ENCODE measurements at regions not wholly inside any gene's neighbourhood (a gene's known extent, or its start where the extent isn't known, plus 50 kb on each side); places are given as distances from the start of the nearest gene placed in this dataset.
"Not testable (repeated sequence)": the region's sequence is repeated elsewhere in the genome, so short reads cannot be mapped to it uniquely, and the experiment has no call there.

DNA sequence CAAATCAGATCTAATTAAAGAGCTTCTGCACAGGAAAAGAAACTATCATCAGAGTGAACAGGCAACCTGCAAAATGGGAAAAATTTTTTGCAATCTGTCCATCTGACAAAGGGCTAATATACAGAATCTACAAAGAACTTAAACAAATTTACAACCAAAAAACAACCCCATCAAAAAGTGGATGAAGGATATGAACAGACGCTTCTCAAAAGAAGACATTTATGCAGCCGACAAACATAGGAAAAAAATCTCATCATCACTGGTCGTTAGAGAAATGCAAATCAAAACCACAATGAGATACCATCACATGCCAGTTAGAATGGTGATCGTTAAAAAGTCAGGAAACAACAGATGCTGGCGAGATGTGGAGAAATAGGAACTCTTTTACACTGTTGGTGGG lies 169.9 kb upstream of the ZNF608 start:
- not testable (repeated sequence) for H3K27me3 Mint-ChIP-seq; ATAC-seq (ENCODE audit: low read depth in 2 of 2); H3K4me1 Mint-ChIP-seq

DNA sequence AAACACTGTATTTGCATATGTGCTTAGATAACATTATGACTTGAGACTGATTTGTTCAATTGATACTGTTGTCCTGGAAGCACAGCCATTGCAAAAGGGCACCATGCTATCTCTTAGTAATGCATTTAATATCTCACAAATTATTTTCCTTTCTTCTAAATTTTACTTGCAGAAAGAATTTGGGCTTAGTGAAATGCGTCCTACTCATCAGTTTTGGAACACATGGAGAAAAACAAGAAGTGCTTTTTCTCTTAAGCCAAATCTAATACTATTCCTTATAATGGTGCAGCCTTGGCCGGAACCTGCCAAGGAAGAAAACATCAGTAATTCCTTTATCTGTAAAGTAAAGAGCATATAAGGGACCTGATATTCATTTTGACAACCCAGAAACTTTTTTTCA lies 172.2 kb upstream of the ZNF608 start:
- Mint-ChIP-seq H3K27ac (no peak overlapping the region), H3K27me3 (no peaks in the 10 kb centered on the region), H3K4me3 (no peak overlapping the region), H3K4me1 (no peaks in the 10 kb centered on the region), H3K9me3 (peaks cover 0 to 3% (median 0%) of the 10 kb centered on the region in 7 donors), H3K36me3 (no peaks in the 10 kb centered on the region)
- no peak for DNase-seq
- no peak overlapping the region for H3K27ac ChIP-seq (ENCODE audit: insufficient read depth, low read length, poor library complexity, severe bottlenecking)
- no peaks in the 10 kb centered on the region for H3K4me1 ChIP-seq (ENCODE audit: control insufficient read depth, insufficient read depth, low read length, poor library complexity, severe bottlenecking)
- no peaks in the 10 kb centered on the region for H3K27me3 ChIP-seq (ENCODE audit: control insufficient read depth, insufficient read depth, low read length)
- H3K9me3 ChIP-seq (ENCODE audit: control insufficient read depth in 2 of 2, low read length in 2 of 2) = no peaks in the 10 kb centered on the region
- ATAC-seq (ENCODE audit: low read depth in 2 of 2) = no peak
- no peak overlapping the region for H3K4me3 ChIP-seq (ENCODE audit: low read depth, low read length)
- H3K36me3 ChIP-seq (ENCODE audit: control insufficient read depth, insufficient read depth, low read length) = no peaks in the 10 kb centered on the region

More for the DNA sequence above, 169.9 kb upstream of the ZNF608 start:
- H3K4me3 Mint-ChIP-seq; DNase-seq; H3K27ac ChIP-seq (ENCODE audit: insufficient read depth, low read length, poor library complexity, severe bottlenecking); H3K4me1 ChIP-seq (ENCODE audit: control insufficient read depth, insufficient read depth, low read length, poor library complexity, severe bottlenecking); H3K27me3 ChIP-seq (ENCODE audit: control insufficient read depth, insufficient read depth, low read length); H3K4me3 ChIP-seq (ENCODE audit: low read depth, low read length); H3K9me3 Mint-ChIP-seq; H3K36me3 Mint-ChIP-seq; H3K27ac Mint-ChIP-seq; H3K36me3 ChIP-seq (ENCODE audit: control insufficient read depth, insufficient read depth, low read length); H3K9me3 ChIP-seq (ENCODE audit: control insufficient read depth in 2 of 2, low read length in 2 of 2): not testable (repeated sequence)

DNA sequence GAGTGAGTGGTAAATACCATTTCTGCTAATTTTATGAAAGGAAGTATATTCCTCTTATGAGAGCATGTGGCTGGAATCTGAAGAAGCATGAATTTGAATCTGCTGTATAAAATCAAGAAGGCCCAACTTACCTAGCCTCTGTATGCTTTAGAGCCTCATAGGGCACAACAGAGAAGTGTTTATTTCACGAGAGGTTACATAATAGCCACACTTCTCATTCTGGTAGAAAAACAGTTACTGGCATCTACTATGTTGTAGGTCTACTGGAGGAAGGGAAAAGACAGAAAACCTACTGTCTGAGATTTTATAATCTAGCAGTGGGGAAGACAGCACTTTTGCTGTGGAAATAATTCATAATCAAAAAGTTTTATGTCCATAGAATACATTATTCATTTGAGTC lies 172.6 kb upstream of the ZNF608 start:
- H3K36me3 Mint-ChIP-seq = no peaks in the 10 kb centered on the region

DNA sequence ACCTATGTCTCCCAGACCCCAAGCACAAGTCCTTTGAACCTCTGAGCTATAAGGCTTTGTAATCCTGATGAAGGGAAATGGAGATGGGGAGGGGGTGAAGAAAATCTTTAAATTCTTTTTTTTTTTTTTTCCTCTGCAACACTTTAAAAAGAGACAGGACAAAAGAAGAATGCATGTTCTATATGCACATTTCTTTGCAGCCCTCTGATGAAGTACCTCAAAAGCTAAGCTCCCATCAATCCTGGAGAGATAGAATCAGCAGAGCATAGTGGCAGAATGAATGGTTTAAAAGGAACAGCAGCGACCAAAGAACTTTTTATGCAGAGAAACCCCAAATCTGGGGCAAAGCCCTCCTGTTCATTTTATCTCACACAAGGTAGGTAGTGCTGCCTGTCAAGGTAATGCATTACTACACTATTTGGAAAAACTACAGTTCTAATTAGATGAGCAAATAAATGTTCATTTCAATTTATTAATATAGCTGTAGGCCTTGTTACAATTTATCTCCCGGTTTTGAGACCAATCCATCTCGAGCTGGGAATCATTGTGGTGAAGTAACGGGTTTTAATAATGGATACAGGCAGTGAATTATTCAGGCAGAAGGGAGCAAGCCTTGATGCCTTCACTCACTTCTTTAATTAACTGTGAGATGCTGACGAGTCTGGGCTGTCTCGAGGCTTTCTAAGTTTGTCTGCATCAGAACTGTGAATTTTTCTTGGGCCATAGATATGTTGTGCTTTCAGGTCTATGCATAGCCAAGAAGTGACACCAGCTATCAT lies 173.5 kb upstream of the ZNF608 start:
- no peaks in the 10 kb centered on the region for H3K4me1 Mint-ChIP-seq
- no peak overlapping the region for H3K27ac Mint-ChIP-seq
- no peaks in the 10 kb centered on the region for H3K27me3 ChIP-seq (ENCODE audit: control insufficient read depth, insufficient read depth, low read length)
- no peak overlapping the region for H3K4me3 Mint-ChIP-seq
- H3K27me3 Mint-ChIP-seq = no peaks in the 10 kb centered on the region
- no peak overlapping the region for H3K4me3 ChIP-seq (ENCODE audit: low read depth, low read length)
- DNase-seq (no peak), ATAC-seq (ENCODE audit: low read depth in 2 of 2) (no peak)
- H3K4me1 ChIP-seq (ENCODE audit: control insufficient read depth, insufficient read depth, low read length, poor library complexity, severe bottlenecking) = no peaks in the 10 kb centered on the region
- H3K9me3 Mint-ChIP-seq = peaks cover 0 to 4% (median 0%) of the 10 kb centered on the region in 7 donors
- no peaks in the 10 kb centered on the region for H3K36me3 ChIP-seq (ENCODE audit: control insufficient read depth, insufficient read depth, low read length)
- no peaks in the 10 kb centered on the region for H3K36me3 Mint-ChIP-seq
- no peak overlapping the region for H3K27ac ChIP-seq (ENCODE audit: insufficient read depth, low read length, poor library complexity, severe bottlenecking)
- H3K9me3 ChIP-seq (ENCODE audit: control insufficient read depth in 2 of 2, low read length in 2 of 2) = no peaks in the 10 kb centered on the region

More for the DNA sequence above, 172.6 kb upstream of the ZNF608 start:
- H3K4me1 ChIP-seq (ENCODE audit: control insufficient read depth, insufficient read depth, low read length, poor library complexity, severe bottlenecking) = no peaks in the 10 kb centered on the region
- Mint-ChIP-seq H3K27ac (no peak overlapping the region), H3K4me1 (no peaks in the 10 kb centered on the region), H3K4me3 (no peak overlapping the region), H3K27me3 (no peaks in the 10 kb centered on the region), H3K9me3 (peaks cover 0 to 3% (median 0%) of the 10 kb centered on the region in 7 donors)
- H3K36me3 ChIP-seq (ENCODE audit: control insufficient read depth, insufficient read depth, low read length) = no peaks in the 10 kb centered on the region
- no peaks in the 10 kb centered on the region for H3K27me3 ChIP-seq (ENCODE audit: control insufficient read depth, insufficient read depth, low read length)
- no peak overlapping the region for H3K27ac ChIP-seq (ENCODE audit: insufficient read depth, low read length, poor library complexity, severe bottlenecking)
- DNase-seq (no peak), ATAC-seq (ENCODE audit: low read depth in 2 of 2) (no peak)
- H3K4me3 ChIP-seq (ENCODE audit: low read depth, low read length) = no peak overlapping the region
- no peaks in the 10 kb centered on the region for H3K9me3 ChIP-seq (ENCODE audit: control insufficient read depth in 2 of 2, low read length in 2 of 2)

DNA sequence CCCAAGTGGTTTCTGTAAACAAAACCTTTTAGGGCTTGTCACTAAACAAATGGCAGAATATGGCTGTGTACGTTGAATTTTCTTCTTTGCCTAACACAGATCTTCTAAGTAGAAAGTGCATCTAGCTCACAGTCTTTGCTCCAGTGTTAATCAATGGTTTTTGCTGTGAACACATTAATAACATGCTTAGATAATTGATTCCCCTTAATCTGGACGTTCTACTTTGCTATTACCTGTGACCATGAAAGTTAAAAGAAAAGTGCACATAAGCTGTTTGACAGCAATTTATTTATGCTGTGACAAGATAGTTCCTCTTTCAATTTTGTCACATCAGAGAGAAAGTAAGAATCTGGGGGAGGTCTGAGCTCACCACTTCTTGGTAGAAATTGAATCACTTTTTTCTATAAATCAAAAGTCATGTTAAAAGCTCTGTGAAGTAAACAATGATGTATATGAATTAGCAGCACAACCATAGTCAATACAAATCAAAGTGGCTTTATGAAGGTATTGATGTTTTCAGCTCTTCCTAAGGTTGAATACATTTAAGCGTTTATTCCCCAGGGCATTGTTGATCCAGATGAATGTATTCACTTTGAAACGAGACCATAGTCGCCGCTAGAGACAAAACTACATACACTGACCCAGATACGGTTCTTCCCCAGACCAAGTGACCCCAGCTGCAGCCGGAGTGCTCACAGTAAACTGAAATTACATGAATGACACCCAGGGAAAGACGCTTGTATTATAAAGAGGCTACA lies 174.6 kb upstream of the ZNF608 start:
- H3K36me3 Mint-ChIP-seq = no peaks in the 10 kb centered on the region
- H3K27me3 Mint-ChIP-seq = no peaks in the 10 kb centered on the region
- DNase-seq = no peak
- Histone ChIP-seq H3K27me3 (ENCODE audit: control insufficient read depth, insufficient read depth, low read length) (no peaks in the 10 kb centered on the region), H3K4me1 (ENCODE audit: control insufficient read depth, insufficient read depth, low read length, poor library complexity, severe bottlenecking) (no peaks in the 10 kb centered on the region), H3K36me3 (ENCODE audit: control insufficient read depth, insufficient read depth, low read length) (no peaks in the 10 kb centered on the region), H3K9me3 (ENCODE audit: control insufficient read depth in 2 of 2, low read length in 2 of 2) (no peaks in the 10 kb centered on the region), H3K4me3 (ENCODE audit: low read depth, low read length) (no peak overlapping the region), H3K27ac (ENCODE audit: insufficient read depth, low read length, poor library complexity, severe bottlenecking) (no peak overlapping the region)
- ATAC-seq (ENCODE audit: low read depth in 2 of 2) = no peak
- H3K9me3 Mint-ChIP-seq = peaks cover 0 to 11% (median 3%) of the 10 kb centered on the region in 7 donors
- H3K4me1 Mint-ChIP-seq = no peaks in the 10 kb centered on the region
- no peak overlapping the region for H3K4me3 Mint-ChIP-seq
- no peak overlapping the region for H3K27ac Mint-ChIP-seq

DNA sequence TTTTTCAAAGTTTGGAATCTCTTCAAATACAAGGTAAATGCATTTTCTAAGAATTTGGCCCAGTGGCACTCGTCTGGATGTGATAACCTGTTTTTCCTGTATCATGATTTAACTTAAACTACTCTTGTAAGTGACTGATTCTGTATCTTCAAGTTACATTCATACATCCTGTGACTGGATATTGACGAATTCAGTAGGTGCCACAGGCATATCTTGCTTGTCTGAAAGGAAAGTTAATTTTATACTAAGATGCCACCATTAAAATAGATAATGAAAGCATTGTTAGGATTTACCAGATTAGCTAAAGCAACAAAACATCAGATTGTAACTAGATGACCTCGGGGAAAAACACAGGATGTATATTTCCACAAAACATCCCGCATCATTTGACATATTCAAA lies 175.3 kb upstream of the ZNF608 start:
- H3K27me3 Mint-ChIP-seq = no peaks in the 10 kb centered on the region
- no peak overlapping the region for H3K4me3 ChIP-seq (ENCODE audit: low read depth, low read length)
- no peaks in the 10 kb centered on the region for H3K27me3 ChIP-seq (ENCODE audit: control insufficient read depth, insufficient read depth, low read length)
- H3K36me3 Mint-ChIP-seq = no peaks in the 10 kb centered on the region
- H3K36me3 ChIP-seq (ENCODE audit: control insufficient read depth, insufficient read depth, low read length) = no peaks in the 10 kb centered on the region
- H3K4me1 Mint-ChIP-seq = no peaks in the 10 kb centered on the region
- H3K4me1 ChIP-seq (ENCODE audit: control insufficient read depth, insufficient read depth, low read length, poor library complexity, severe bottlenecking) = no peaks in the 10 kb centered on the region
- H3K27ac Mint-ChIP-seq = no peak overlapping the region
- no peaks in the 10 kb centered on the region for H3K9me3 ChIP-seq (ENCODE audit: control insufficient read depth in 2 of 2, low read length in 2 of 2)
- H3K4me3 Mint-ChIP-seq = no peak overlapping the region
- DNase-seq (no peak), ATAC-seq (ENCODE audit: low read depth in 2 of 2) (no peak)
- H3K9me3 Mint-ChIP-seq = peaks cover 0 to 13% (median 4%) of the 10 kb centered on the region in 7 donors
- no peak overlapping the region for H3K27ac ChIP-seq (ENCODE audit: insufficient read depth, low read length, poor library complexity, severe bottlenecking)

DNA sequence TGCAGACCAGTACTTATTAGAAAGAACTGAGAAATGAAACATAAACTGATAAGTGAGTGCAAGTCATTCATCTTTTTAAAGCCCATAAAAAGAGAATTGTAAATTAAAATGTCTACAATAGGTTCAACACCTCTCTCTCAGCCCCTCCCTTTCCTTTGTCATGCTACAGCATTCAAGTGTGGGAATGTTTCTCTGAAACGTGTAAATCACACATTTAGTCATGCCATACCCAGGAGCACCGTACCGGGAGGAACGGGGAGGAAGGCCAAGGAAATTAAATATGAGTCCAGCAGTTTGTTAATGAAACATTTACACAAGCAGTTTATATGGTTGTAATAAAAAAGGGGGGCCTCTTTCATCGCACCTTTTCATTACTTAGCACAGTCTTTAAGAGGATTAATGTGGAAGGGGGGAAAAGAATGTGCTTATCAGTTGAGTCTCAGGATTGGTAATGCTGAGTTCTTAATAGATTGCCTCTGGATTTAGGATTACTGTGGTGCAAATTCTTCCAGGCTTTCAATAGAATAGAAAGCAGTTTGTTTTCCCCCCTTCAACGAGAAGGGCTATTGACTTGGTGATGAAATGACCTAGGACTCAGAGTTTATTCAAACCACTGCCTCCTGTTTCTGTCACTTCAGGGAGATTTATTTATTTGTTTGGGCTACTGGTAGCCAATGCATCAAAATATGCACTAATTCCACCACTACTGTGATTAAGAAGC lies 176.0 kb upstream of the ZNF608 start:
- H3K27me3 ChIP-seq (ENCODE audit: control insufficient read depth, insufficient read depth, low read length) = no peaks in the 10 kb centered on the region
- no peaks in the 10 kb centered on the region for H3K36me3 Mint-ChIP-seq
- H3K4me3 Mint-ChIP-seq = no peak overlapping the region
- no peaks in the 10 kb centered on the region for H3K9me3 ChIP-seq (ENCODE audit: control insufficient read depth in 2 of 2, low read length in 2 of 2)
- ATAC-seq (ENCODE audit: low read depth in 2 of 2) = no peak
- no peaks in the 10 kb centered on the region for H3K36me3 ChIP-seq (ENCODE audit: control insufficient read depth, insufficient read depth, low read length)
- H3K4me1 Mint-ChIP-seq = no peaks in the 10 kb centered on the region
- H3K27ac Mint-ChIP-seq = no peak overlapping the region
- H3K4me3 ChIP-seq (ENCODE audit: low read depth, low read length) = no peak overlapping the region
- H3K9me3 Mint-ChIP-seq = peaks cover 0 to 13% (median 5%) of the 10 kb centered on the region in 7 donors
- H3K4me1 ChIP-seq (ENCODE audit: control insufficient read depth, insufficient read depth, low read length, poor library complexity, severe bottlenecking) = no peaks in the 10 kb centered on the region
- H3K27me3 Mint-ChIP-seq = no peaks in the 10 kb centered on the region
- no peak overlapping the region for H3K27ac ChIP-seq (ENCODE audit: insufficient read depth, low read length, poor library complexity, severe bottlenecking)
- DNase-seq = no peak
